SK-N-SH treated with all-trans-retinoic acid at 6 μM for 48 hours (cell line): ENCODE measurements at regions not wholly inside any gene's neighbourhood (a gene's known extent, or its start where the extent isn't known, plus 50 kb on each side); places are given as distances from the start of the nearest gene placed in this dataset.

Experiments
- ATAC-seq: fragments of 200-7000 bp; cut with Tn5 transposase; 3 replicates; pipeline ENCODE4 v1.9.1; 2020; ENCODE audit warnings: mild to moderate bottlenecking, moderate library complexity
- ARNTL ChIP-seq: fragments of 450-650 bp; formaldehyde crosslinking; IDR thresholded peaks from 2 replicates; pipeline ENCODE4 v1.5.0; 2020; ENCODE audit warnings: low read depth, mild to moderate bottlenecking, moderate library complexity, borderline replicate concordance
- BACH2 ChIP-seq: fragments of 250-450 bp; sonication (Bioruptor Pico); IDR thresholded peaks from 2 replicates; pipeline ENCODE4 v1.9.0; 2021; ENCODE audit warnings: mild to moderate bottlenecking, borderline replicate concordance
- CSDC2 ChIP-seq: fragments of 250-450 bp; sonication (Bioruptor Pico); IDR thresholded peaks from 2 replicates; pipeline ENCODE4 v1.5.0; 2020; ENCODE audit warnings: mild to moderate bottlenecking, moderate library complexity
- ESRRG ChIP-seq: fragments of 250-450 bp; sonication (Bioruptor Pico); IDR thresholded peaks from 2 replicates; pipeline ENCODE4 v1.6.1; 2021; ENCODE audit warnings: mild to moderate bottlenecking
- ISL1 ChIP-seq: fragments of 250-450 bp; sonication (Bioruptor Pico); IDR thresholded peaks from 2 replicates; pipeline ENCODE4 v2.1.2; 2022; ENCODE audit warnings: mild to moderate bottlenecking, moderate library complexity
- OSR1 ChIP-seq: fragments of 250-450 bp; sonication (Bioruptor Pico); IDR thresholded peaks from 2 replicates; pipeline ENCODE4 v1.8.0; 2022; ENCODE audit warnings: moderate library complexity, mild to moderate bottlenecking, inconsistent platforms
- PPARA ChIP-seq: fragments of 250-450 bp; sonication (Bioruptor Pico); IDR thresholded peaks from 2 replicates; pipeline ENCODE4 v1.5.0; 2020; ENCODE audit warnings: mild to moderate bottlenecking, borderline replicate concordance
- RARB ChIP-seq: fragments of 250-450 bp; sonication (Bioruptor Pico); IDR thresholded peaks from 2 replicates; pipeline ENCODE4 v1.8.0; 2021; ENCODE audit warnings: mild to moderate bottlenecking, moderate library complexity
- SNAI2 ChIP-seq: fragments of 250-450 bp; sonication (Bioruptor Pico); IDR thresholded peaks from 2 replicates; pipeline ENCODE4 v1.5.0; 2020; ENCODE audit warnings: mild to moderate bottlenecking, moderate library complexity
- TCF4 ChIP-seq: fragments of 250-450 bp; sonication (Bioruptor Pico); IDR thresholded peaks from 2 replicates; pipeline ENCODE4 v1.8.0; 2021; ENCODE audit warnings: mild to moderate bottlenecking, moderate library complexity, borderline replicate concordance
- TOX ChIP-seq: fragments of 250-450 bp; sonication (Bioruptor Pico); IDR thresholded peaks from 2 replicates; pipeline ENCODE4 v1.8.0; 2021; ENCODE audit warnings: mild to moderate bottlenecking, moderate library complexity, borderline replicate concordance
- ZFP3 ChIP-seq: fragments of 250-450 bp; sonication (Bioruptor Pico); IDR thresholded peaks from 2 replicates; pipeline ENCODE4 v1.5.0; 2020; ENCODE audit warnings: mild to moderate bottlenecking, moderate library complexity
- ZFP30 ChIP-seq: fragments of 450-650 bp; formaldehyde crosslinking; IDR thresholded peaks from 2 replicates; pipeline ENCODE4 v1.5.0; 2022; ENCODE audit warnings: mild to moderate bottlenecking, moderate library complexity
- ZNF565 ChIP-seq: fragments of 450-650 bp; formaldehyde crosslinking; conservative IDR thresholded peaks from 2 replicates; pipeline ENCODE4 v1.5.0; 2020; ENCODE audit warnings: low read depth, mild to moderate bottlenecking, moderate library complexity
- ZNF8 ChIP-seq: fragments of 450-650 bp; formaldehyde crosslinking; IDR thresholded peaks from 2 replicates; pipeline ENCODE4 v1.5.0; 2020; ENCODE audit warnings: mild to moderate bottlenecking, moderate library complexity
- TF ChIP-seq, protein P1 (sequence below): fragments of 250-450 bp; sonication (Bioruptor Pico); IDR thresholded peaks from 2 replicates; pipeline ENCODE4 v1.5.0; 2020; ENCODE audit warnings: mild to moderate bottlenecking, moderate library complexity
- TF ChIP-seq, protein P2 (sequence below): fragments of 250-450 bp; sonication (Bioruptor Pico); IDR thresholded peaks from 2 replicates; pipeline ENCODE4 v1.5.1; 2020; ENCODE audit warnings: low read depth, mild to moderate bottlenecking, moderate library complexity
- TF ChIP-seq, protein P3 (sequence below): fragments of 250-450 bp; sonication (Bioruptor Pico); IDR thresholded peaks from 2 replicates; pipeline ENCODE4 v1.8.0; 2021; ENCODE audit warnings: low read depth, mild to moderate bottlenecking, moderate library complexity, borderline replicate concordance
- TF ChIP-seq, protein P4 (sequence below): fragments of 250-450 bp; sonication (Bioruptor Pico); IDR thresholded peaks from 2 replicates; pipeline ENCODE4 v1.8.0; 2020; ENCODE audit warnings: mild to moderate bottlenecking, moderate library complexity, borderline replicate concordance

- no peak for ATAC-seq
- TF ChIP-seq TOX (CRISPR knock-in tag) = no peak
- no peak for TF ChIP-seq OSR1 (CRISPR knock-in tag)
- TF ChIP-seq, protein P1, sequence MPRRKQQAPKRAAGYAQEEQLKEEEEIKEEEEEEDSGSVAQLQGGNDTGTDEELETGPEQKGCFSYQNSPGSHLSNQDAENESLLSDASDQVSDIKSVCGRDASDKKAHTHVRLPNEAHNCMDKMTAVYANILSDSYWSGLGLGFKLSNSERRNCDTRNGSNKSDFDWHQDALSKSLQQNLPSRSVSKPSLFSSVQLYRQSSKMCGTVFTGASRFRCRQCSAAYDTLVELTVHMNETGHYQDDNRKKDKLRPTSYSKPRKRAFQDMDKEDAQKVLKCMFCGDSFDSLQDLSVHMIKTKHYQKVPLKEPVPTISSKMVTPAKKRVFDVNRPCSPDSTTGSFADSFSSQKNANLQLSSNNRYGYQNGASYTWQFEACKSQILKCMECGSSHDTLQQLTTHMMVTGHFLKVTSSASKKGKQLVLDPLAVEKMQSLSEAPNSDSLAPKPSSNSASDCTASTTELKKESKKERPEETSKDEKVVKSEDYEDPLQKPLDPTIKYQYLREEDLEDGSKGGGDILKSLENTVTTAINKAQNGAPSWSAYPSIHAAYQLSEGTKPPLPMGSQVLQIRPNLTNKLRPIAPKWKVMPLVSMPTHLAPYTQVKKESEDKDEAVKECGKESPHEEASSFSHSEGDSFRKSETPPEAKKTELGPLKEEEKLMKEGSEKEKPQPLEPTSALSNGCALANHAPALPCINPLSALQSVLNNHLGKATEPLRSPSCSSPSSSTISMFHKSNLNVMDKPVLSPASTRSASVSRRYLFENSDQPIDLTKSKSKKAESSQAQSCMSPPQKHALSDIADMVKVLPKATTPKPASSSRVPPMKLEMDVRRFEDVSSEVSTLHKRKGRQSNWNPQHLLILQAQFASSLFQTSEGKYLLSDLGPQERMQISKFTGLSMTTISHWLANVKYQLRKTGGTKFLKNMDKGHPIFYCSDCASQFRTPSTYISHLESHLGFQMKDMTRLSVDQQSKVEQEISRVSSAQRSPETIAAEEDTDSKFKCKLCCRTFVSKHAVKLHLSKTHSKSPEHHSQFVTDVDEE (CRISPR knock-in tag) = no peak
- no peak for TF ChIP-seq ARNTL
- no peak for TF ChIP-seq CSDC2 (CRISPR knock-in tag)
- no peak for TF ChIP-seq SNAI2
- TF ChIP-seq, protein P2, sequence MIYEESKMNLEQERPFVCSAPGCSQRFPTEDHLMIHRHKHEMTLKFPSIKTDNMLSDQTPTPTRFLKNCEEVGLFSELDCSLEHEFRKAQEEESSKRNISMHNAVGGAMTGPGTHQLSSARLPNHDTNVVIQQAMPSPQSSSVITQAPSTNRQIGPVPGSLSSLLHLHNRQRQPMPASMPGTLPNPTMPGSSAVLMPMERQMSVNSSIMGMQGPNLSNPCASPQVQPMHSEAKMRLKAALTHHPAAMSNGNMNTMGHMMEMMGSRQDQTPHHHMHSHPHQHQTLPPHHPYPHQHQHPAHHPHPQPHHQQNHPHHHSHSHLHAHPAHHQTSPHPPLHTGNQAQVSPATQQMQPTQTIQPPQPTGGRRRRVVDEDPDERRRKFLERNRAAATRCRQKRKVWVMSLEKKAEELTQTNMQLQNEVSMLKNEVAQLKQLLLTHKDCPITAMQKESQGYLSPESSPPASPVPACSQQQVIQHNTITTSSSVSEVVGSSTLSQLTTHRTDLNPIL = no peak
- TF ChIP-seq ESRRG = no peak
- TF ChIP-seq ZNF8 (CRISPR knock-in tag) = no peak
- TF ChIP-seq ZNF565 (CRISPR knock-in tag) = no peak
- TF ChIP-seq RARB (CRISPR knock-in tag) = no peak
- TF ChIP-seq, protein P3, sequence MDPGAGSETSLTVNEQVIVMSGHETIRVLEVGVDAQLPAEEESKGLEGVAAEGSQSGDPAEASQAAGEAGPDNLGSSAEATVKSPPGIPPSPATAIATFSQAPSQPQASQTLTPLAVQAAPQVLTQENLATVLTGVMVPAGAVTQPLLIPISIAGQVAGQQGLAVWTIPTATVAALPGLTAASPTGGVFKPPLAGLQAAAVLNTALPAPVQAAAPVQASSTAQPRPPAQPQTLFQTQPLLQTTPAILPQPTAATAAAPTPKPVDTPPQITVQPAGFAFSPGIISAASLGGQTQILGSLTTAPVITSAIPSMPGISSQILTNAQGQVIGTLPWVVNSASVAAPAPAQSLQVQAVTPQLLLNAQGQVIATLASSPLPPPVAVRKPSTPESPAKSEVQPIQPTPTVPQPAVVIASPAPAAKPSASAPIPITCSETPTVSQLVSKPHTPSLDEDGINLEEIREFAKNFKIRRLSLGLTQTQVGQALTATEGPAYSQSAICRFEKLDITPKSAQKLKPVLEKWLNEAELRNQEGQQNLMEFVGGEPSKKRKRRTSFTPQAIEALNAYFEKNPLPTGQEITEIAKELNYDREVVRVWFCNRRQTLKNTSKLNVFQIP = no peak
- no peak for TF ChIP-seq ZFP30
Observed at GRCh38 chr6:804317-804716, 111.4 kb upstream of the EXOC2 start.

DNA sequence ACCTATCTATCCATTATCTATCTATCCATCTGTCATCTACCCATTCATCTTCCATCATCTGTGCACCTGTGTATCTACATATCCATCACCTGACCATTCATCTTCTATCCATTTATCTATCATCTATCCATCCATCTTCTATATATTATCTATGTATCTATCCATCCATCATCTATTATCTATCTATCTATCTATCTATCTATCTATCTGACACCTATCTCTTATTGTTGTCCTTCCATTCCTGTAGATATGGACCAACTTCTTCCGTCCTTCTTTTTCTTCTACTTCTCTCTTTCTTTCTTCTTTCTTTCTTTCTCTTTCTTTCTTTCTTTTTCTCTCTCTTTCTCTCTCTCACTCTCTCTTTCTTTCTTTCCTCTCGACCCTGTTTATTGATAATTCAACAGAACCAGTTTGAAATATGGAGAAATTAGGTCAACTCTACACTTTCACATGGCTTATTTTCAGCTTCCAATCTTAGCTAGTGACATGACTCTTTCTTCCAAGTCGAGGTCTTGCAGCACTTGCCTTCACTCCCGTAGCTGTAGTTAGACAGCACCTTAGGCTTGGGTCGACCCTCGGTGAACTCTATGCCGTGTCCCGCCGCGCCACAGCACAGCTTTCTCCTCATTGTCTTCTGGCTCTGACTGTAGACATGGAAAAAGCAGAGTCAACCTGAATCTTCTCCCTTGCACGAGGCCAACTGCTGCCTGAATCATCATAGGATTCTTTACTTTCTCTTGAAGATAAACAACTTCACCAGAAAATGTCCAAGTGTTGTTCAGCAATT, 110.4 kb upstream of the EXOC2 start:
- no peak for TF ChIP-seq ZFP3
- TF ChIP-seq ESRRG = no peak
- no peak for TF ChIP-seq ZFP30
- no peak for TF ChIP-seq BACH2 (CRISPR knock-in tag)
- TF ChIP-seq OSR1 (CRISPR knock-in tag) = no peak
- TF ChIP-seq, protein P4, sequence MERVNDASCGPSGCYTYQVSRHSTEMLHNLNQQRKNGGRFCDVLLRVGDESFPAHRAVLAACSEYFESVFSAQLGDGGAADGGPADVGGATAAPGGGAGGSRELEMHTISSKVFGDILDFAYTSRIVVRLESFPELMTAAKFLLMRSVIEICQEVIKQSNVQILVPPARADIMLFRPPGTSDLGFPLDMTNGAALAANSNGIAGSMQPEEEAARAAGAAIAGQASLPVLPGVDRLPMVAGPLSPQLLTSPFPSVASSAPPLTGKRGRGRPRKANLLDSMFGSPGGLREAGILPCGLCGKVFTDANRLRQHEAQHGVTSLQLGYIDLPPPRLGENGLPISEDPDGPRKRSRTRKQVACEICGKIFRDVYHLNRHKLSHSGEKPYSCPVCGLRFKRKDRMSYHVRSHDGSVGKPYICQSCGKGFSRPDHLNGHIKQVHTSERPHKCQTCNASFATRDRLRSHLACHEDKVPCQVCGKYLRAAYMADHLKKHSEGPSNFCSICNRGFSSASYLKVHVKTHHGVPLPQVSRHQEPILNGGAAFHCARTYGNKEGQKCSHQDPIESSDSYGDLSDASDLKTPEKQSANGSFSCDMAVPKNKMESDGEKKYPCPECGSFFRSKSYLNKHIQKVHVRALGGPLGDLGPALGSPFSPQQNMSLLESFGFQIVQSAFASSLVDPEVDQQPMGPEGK = no peak
- TF ChIP-seq SNAI2 = no peak
- TF ChIP-seq TCF4 (CRISPR knock-in tag) = no peak
- TF ChIP-seq ISL1 (CRISPR knock-in tag) = no peak
- TF ChIP-seq CSDC2 (CRISPR knock-in tag) = no peak
- TF ChIP-seq, protein P1 (CRISPR knock-in tag) = no peak
- TF ChIP-seq ARNTL = no peak
- no peak for TF ChIP-seq ZNF565 (CRISPR knock-in tag)
- no peak for TF ChIP-seq PPARA (CRISPR knock-in tag)
- TF ChIP-seq, protein P2 = no peak
- ATAC-seq = no peak
